HEK293T (cell line): ENCODE measurements at regions not wholly inside any gene's neighbourhood (a gene's known extent, or its start where the extent isn't known, plus 50 kb on each side); places are given as distances from the start of the nearest gene placed in this dataset.

Experiments used
- BHLHE40 ChIP-seq: fragments of 450-650 bp; IDR thresholded peaks from 2 replicates; pipeline ENCODE4 v1.6.1; 2016; ENCODE audit warnings: mild to moderate bottlenecking, moderate library complexity, borderline replicate concordance
- ELF4 ChIP-seq: fragments of 450-650 bp; IDR thresholded peaks from 2 replicates; pipeline ENCODE4 v1.6.1; 2017; ENCODE audit warnings: antibody characterized with exemption
- FOXA1 ChIP-seq: fragments of 450-650 bp; IDR thresholded peaks from 2 replicates; pipeline ENCODE4 v1.6.1; 2016; ENCODE audit warnings: mild to moderate bottlenecking
- FOXM1 ChIP-seq: fragments of 450-650 bp; IDR thresholded peaks from 2 replicates; pipeline ENCODE4 v1.6.1; 2017; ENCODE audit warnings: mild to moderate bottlenecking, borderline replicate concordance
- HDGF ChIP-seq: fragments of 450-650 bp; IDR thresholded peaks from 2 replicates; pipeline ENCODE4 v1.6.1; 2017; ENCODE audit warnings: antibody characterized with exemption, borderline replicate concordance
- L3MBTL2 ChIP-seq: fragments of 450-650 bp; conservative IDR thresholded peaks from 2 replicates; pipeline ENCODE4 v1.6.1; 2016; ENCODE audit warnings: mild to moderate bottlenecking
- SP1 ChIP-seq: fragments of 450-650 bp; IDR thresholded peaks from 2 replicates; pipeline ENCODE4 v1.6.1; 2017
- SUZ12 ChIP-seq: fragments of 450-650 bp; IDR thresholded peaks from 2 replicates; pipeline ENCODE4 v1.6.1; 2016; ENCODE audit warnings: mild to moderate bottlenecking
- ZNF384 ChIP-seq: fragments of 450-650 bp; IDR thresholded peaks from 2 replicates; pipeline ENCODE4 v1.6.1; 2016
- TF ChIP-seq, protein P1 (sequence below): fragments of 450-650 bp; IDR thresholded peaks from 2 replicates; pipeline ENCODE4 v1.6.1; 2016

DNA sequence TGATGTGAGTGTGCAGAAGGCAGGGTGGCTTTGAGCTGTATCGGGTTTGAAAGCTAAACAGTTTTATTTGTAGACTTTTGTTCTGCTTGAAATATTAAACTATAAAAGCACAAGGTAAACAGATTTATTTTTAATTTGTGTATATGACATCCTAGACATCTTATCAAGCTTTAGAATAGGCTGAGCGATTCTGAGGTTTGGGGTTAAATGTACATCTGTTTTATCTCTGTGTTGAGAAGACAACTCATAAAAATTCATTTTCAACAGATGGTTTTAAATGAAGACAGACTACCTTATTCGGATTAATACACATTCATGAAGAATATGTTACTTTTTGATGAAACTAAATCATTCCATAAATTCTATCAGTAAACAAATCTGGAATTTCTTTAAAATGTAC is 368.8 kb downstream of the RPRM start:
- no peak for TF ChIP-seq FOXM1
- TF ChIP-seq ELF4 = no peak
- TF ChIP-seq SUZ12 = no peak
- TF ChIP-seq FOXA1 = no peak
- TF ChIP-seq BHLHE40 = no peak
- TF ChIP-seq SP1 = no peak
- TF ChIP-seq L3MBTL2 = no peak
- TF ChIP-seq, protein P1, sequence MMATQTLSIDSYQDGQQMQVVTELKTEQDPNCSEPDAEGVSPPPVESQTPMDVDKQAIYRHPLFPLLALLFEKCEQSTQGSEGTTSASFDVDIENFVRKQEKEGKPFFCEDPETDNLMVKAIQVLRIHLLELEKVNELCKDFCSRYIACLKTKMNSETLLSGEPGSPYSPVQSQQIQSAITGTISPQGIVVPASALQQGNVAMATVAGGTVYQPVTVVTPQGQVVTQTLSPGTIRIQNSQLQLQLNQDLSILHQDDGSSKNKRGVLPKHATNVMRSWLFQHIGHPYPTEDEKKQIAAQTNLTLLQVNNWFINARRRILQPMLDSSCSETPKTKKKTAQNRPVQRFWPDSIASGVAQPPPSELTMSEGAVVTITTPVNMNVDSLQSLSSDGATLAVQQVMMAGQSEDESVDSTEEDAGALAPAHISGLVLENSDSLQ = no peak
- no peak for TF ChIP-seq HDGF
- no peak for TF ChIP-seq ZNF384
